GOT3 (cell line): ENCODE measurements at regions not wholly inside any gene's neighbourhood (a gene's known extent, or its start where the extent isn't known, plus 50 kb on each side); places are given as distances from the start of the nearest gene placed in this dataset.

Experiments used
- DNase-seq: peaks from one replicate; lab custom pipeline; 2025; ENCODE audit warnings: mixed read lengths; lab: John Stamatoyannopoulos, UW

DNA sequence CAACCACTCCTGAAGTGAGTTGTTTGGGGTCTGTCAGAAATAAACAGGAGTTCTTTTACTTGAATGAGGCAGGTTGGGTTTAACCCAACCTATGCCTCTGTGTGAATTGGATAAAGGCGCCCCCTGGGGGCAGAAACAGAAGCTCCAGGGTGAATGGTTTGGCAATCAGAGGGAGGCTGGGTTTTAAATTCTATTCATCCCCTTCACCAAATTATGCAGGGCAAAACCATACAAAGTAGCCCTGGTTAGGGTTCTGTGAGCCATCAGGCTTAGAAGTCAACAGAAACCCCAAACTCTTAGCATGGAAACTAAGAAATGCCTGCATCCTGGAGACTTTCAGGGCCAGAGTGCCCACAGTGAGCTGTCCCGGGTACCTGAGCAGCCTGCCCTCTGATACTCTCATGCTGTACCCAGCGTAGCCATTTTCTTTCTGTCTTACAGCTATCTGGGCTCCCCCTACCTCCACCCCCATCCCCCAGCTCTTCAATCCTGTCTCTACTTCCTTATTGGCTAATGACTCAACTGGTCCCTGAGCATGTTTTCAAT, 241.5 kb downstream of the ICOS start:
- peak; percentile 17 for DNase-seq

DNA sequence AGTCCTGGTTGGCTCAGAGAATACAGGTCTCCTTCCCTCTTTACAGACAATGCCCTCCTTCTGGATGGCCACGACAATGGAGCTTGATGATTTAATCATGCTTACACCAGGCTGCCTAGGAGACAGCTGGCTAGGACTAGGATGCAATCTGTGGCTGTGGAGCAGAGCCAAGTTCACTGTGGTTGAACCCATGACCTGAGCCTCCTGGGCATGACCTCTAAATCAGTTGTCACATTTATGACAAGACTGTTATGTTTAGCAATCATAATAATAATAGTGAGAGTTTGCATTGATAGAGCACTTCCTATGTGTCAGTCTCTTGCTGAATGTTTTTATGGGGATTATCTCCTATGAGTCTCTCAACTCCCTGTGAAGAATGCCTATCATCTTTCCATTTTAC, 244.1 kb downstream of the ICOS start:
- no peak for DNase-seq

DNA sequence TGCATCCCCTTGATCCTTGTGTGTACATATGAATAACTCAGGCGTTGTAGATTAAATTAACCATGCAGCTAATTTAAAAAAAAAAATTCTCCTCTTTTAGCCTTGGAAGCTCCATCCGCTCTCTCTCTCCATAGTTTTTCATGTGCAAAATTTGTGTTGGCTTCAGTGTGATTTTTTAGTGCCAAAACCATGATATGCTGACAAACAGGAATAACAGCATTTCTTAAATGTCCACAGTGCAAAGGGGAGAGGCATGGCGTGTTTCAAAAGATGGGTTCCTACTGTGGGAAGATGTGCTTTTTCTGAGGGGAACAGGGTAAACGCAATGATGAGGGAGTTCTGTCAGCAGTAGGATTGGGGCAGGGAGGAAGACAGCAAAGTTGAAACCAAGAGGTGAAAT, 247.0 kb downstream of the ICOS start:
- no peak for DNase-seq

DNA sequence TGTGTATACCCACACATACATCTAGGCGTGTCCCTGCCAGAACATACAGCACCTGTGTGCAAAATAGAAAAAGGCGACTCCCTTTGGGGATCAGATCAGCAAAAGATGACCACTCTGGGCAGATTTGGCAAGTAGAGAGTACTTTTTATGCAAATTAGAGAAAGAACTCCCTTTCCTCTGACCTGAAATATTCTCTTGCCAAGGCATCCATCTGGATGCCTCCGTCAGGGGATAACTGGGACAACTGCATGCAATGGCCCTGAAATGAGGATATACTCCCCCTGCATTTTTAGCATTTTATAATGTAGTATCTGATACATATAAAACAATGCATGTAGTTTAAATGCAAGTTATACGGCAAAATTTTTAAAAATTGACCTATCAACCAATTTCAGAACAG, 247.7 kb downstream of the ICOS start:
- no peak for DNase-seq

DNA sequence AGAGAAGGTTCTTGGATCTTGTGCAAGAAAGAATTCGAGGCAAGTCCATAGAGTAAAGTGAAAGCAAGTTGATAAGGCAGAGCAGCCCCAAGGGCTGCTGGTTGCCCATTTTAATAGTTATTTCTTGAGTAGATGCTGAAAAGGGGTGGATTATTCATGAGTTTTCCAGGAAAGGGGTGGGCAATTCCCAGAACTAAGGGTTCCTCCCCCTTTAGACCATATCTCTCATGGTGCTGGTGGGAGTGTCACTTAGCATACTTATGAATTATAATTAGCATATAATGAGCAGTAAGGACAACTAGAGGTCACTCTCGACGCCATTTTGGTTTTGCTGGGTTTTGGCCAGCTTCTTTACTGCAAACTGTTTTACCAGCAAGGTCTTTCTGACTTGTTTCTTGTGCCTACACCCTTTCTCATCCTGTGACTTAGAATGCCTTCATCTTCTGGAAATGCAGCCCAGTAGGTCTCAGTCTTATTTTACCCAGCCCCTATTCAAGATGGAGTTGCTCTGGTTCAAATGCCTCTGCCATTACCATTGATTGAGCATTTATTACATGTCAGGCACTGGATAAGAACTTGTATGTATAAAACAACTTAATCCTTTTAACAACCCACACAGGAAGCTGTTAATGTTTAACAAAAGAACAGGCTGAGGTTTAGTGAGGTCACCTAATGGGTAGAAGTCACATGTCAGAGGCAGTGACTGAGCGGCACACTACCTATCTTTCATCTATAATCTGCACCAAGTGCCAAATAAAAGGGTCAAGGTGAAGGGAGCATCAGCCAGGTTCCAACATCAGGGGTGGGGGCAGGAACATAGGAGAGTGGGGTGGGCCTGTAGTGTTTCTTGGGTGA, 250.9 kb downstream of the ICOS start:
- no peak for DNase-seq

DNA sequence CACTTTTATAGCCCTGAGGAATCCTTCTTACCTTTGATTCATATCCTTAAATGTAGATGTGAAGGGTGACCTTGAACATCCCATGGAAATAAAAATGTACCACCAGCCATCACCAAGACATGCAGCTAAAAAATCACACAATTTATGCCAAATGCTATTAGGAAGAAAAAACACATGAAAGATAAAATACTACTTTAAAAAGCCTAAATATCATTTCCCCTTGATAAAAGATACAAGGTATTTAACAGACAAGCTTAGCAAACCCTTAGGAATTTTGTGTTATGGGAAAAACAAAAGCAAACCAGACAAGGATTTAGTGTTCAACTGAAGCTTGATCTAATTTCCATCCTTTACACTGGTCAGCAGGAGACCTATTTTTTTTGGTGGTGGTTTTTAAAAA, 255.0 kb downstream of the ICOS start:
- DNase-seq: no peak

DNA sequence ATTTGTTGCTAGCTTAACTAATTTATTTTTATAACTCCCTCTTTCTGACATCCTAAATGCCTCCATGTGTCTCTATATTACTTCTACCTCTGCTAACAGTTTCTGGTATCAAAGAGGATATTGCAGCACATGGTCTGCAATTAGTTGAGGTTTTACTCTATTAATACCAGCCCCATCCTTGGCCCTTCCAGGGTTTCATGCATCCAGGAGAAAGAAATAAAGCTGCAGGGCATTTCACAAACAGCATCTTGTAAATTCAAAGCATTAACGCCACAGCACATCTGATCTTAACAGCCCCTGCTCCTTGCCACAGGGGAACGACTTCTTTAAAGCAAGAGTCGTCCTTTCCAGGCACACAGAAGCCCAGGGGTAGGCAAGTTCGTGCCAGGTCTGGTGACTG, 258.9 kb downstream of the ICOS start:
- no peak for DNase-seq

DNA sequence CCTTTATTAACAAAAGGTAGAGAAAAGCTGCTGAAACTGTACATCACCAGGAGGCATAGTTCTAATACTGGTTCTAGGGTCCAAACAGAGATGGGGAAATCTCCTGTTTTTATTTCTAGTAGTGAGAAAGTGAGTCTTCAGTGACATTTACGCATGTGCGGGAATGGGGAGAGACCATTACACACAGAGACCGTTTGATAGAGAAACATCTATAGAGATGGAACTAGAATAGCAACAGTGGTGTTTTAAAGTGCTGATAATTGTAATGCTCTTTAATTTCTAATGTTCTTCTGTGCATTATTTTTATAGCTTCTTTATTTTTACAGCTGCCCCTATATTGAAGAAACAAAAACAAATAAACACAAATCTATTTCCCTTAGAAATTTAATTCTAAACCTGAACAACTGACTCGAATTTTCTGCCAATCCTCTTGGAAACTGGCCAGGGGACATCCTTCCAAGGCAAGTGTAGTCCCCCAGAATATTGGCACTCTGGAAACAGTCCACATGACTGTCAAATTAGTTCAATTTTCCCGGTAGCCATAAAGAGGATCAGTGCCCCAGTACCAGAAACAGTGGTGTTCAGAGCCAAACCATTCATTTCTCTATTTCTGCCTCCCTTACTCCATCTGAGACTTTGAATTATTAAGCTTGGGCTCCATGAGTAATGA, 260.9 kb downstream of the ICOS start:
- no peak for DNase-seq

DNA sequence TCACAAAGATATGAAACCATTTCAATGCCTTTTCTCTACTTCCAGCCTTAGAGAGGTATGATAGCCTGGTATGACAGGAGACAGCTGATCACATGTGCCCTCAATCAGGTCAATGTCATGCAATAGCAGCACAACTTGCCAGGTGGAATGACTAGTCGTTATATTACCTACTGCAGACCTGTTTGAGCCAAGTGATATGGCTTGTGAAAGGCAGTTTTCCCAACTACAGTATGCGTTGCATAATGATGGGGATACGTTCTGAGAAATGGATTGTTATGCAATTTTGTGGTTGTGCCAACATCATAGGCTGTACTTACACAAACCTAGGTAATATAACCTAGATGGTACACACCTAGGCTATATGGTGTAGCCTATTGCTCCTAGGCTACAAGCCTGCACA, 262.8 kb downstream of the ICOS start:
- no peak for DNase-seq

DNA sequence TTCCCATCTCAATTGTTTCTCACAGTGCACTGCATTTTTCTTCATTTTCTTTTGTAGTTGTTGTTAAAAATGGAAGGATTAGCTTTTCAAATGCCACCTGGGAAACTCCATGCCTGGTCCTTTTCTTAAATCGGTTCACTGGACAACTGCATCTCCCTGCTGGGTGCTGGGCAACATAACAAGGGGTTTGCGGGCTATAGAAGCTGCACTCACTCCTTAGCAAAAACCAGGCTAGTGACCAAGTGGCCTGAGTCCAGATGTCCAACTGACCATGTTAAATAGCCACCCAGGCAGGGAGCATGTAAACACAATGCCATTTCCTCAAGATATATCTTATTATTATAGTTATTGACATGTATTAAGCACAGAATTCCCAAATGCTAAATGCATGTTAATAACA, 264.9 kb downstream of the ICOS start:
- DNase-seq: no peak

DNA sequence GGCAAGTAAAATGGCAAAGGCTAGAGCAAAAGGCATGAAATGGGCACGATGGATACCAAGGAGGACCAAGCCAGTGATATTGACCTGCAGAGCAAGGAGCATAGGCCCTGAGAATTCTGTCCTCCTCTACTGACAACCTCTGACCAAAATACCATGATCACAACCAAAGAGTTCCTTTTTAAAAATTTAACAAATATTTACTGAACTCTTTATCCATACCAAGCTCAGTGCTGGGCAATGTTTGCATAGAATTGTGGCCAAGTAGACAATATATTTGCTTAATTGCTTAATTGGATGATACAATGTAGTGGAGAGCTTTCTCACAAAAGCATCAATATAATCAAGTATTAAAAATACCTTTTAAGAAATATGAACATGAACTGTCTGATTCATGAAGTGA, 265.7 kb downstream of the ICOS start:
- DNase-seq: no peak

DNA sequence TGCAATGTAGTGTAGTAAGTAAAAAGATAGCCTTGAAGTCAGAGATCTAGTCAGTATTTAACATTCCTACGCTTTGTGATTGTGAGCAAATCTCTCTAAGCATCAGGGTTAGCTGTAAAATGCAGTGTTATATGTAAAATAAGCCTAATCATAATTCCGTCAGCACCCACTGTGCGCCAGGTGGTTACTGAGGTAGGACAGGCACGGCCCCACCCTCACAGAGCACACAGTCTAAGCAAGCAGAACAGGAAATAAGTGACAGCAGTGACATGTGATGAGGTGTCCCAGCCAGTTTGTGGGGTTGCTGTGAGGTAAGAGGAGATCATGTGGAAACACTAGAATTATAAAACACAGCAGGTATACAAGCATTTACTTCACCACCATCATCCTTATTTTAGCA, 267.1 kb downstream of the ICOS start:
- DNase-seq: no peak

DNA sequence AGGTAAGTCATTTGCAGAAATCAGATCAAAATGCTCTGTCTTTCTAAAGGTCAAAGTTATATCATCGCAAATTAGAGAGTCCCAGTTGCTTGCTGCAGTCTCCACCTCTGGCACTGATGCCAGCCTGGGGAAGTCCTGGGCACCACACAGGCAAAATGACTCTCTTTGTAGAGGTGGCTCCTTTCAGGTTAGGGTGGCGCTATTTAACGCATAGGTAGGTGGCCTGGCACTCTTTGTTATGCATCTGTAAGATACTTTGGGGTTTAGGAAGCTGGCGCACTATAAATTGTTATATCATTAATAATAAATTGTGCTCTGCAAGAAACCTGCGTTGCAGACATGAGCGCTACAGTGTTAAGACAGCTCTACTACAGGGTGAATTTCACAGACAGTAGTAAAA, 268.5 kb downstream of the ICOS start:
- no peak for DNase-seq

DNA sequence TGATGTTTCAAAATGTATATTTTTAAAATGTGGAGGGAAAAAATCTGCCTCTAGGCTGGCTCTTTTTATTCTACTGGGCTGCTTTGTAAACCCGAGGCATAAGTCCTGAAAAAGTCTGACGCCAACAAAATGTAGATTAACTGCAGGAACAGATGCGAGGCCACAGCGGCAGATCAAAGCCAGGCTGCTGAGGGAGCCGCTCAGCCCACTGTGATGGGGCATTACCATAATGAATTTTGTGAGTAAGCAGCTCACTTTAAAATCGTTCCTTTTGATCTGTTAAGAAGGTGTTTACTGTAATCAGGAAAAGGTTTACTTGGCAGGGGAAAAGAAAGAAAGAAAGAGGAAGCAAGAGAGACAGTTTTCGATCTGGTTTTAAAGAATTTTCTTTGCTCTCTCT, 269.0 kb downstream of the ICOS start:
- DNase-seq: no peak

DNA sequence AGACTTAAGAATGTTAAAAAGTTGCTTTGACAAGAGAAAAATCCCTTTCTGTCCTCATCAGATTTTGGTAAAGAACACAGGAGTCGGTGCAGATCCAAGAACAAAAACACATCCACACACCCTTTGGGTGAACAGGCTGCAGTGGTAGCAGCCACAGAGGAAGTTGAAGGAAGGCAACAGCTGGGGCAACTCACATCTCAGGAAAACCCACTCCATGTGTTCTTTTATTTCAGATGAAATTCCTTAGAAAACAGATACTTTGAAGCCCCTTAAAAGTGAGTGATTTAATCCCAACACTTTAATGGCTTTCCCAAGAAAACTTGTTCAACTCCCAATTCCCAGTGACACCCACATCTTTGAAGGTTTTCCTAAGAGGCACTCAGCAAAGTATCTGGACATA, 271.3 kb downstream of the ICOS start:
- no peak for DNase-seq

DNA sequence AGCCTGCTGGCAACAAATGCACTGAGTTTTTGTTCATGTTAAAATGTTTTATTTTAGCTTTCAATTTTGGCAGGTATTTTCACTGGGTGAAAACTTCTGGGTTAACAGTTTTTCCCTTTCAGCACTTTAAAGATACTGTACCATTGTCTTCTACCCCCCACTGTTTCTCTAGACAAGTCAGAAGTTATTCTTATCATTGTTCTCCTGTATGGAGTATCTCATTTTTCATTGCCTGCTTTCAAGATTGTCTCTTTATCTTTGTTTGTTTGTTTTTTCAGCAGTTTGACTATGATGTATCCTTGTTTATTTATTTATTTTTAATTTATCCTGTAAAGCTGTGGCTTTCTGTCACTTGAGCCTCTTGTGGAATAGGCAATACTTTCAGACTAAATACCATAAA, 277.0 kb downstream of the ICOS start:
- DNase-seq: no peak

DNA sequence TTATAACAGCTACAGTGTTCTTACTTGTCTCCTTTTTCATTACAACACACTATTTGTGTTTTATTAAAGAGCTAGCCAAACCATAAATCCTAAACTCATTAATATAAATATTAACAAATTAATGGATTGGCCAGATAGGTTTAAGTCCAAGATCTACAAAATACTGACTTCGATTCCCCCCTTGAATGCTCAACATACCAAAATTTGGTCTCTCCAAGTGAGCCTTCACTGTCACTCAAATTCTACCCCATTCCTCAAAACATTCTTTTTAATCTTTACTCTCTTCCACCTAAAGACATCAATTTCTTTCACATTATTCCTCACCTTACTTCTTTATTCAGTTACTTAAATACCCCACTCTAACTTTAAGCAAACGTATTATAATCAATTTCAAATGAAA, 281.5 kb downstream of the ICOS start:
- DNase-seq: no peak

DNA sequence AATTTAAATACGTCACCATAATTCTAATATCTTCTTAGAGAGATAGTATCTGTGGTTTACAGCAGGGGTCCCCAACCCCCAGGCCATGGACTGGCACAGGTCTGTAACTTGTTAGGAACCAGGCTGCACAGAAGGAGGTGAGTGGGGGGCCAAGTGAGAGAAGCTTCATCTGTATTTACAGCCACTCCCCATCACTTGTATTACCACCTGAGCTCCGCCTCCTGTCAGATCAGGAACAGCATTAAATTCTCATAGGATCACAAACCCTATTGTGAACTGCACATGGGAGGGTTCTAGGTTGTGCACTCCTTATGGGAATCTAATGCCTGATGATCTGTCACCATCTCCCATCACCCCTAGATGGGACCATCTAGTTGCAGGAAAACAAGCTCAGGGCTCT, 282.6 kb downstream of the ICOS start:
- DNase-seq: no peak

DNA sequence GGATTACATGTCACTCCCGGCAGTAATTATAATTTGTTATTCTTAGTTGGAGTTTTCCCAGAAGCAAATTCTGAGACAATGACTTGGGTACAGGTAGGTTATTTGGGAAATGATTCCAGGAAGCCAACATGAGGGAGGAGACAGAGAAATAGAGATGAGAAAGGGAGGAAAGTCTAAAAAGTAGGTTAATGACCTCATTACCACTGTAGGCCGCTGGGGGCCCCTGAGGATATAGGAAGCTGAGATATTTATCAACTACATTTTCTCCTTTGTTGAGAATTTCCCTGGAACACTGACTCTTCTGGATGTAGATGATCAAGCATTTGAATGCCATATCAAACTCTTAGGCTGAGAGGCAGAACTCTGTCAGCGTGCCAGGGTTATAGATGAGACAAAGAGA, 284.3 kb downstream of the ICOS start:
- DNase-seq: no peak

DNA sequence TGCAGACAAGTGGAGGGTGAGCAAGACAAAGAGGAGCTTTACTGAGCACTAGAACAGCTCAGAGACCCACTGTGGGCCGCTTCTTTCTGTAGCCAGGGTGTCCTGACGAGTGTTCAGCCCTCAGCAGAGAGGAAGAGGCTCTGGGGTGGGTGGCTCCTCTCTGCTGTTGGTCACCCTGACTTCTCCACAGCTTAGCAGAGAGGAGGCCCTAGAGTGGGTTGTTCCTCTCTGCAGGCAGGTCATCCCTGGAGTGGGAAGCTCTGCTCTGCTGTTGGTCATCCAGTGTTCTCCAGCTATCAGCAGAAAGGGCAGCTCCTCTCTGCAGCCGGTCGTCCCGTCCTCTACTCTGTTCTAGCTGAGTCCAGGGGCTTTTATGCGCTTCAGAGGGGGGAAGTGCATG, 286.5 kb downstream of the ICOS start:
- DNase-seq: no peak

DNA sequence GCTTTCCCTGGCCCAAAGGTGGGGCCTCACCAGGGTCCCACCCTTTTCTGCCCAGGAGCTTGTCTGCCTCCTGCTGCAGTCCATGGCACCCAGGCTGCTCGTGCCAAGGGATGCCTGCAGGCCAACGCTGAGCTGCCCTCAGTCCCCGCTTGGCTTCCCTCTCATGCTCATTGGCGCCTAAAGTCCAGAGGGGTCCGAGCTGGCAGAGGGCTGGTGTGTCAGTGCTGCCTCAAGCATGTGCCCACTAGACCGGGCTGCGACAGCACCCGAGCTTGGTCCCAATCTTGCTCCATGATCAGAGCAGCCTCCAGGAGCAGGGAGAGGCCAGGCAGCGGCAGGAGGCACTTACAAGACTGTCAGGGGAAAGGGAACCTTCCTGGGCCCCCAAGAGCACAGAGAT, 287.0 kb downstream of the ICOS start:
- no peak for DNase-seq

DNA sequence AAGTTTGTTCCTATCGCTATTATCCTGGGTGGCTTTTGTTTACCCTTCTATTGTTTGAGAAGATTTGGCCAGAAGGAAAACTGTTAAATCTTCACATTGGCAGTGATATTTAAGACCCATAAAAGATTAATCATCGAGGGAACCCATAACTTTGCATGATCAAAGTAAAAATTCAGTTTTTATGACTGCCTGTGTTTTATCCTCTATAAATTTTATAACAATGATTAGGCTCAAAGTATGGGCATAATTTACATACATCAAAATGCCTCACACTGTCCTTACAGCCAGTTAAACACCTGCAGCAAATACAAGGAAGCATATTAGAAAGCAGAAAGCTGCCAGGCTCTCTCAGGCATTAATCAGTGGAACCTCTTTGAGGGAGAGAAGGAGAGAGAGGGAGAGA, 289.1 kb downstream of the ICOS start:
- no peak for DNase-seq

DNA sequence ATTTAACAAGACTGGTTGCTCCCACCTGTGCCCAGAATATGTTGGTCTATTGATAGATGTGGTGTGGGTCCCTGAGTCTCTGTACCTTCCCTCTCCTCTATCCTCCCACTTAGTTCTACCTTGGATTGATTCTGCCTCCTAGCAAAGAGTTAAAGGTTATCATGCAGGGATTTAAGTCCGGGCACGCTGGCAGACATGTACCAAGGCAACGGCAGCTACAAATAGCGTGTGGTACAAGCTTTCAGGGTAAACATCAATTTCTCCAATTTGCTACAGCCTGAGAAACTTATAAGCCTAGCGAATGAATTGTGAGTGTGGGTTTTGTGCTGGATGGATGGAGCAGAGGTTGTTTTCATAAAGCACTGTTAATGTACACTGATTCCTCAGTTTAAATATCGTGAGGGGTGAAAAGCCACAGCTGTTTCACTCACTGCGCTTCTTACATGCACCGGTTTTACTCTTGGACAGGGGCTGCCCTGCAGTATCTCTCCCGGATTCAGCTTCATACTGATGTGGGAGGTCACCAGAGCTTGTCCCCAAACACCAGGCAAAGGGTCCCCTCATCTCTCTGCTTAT, 289.8 kb downstream of the ICOS start:
- no peak for DNase-seq
